Hepatocyte (in vitro differentiated cells): ENCODE measurements at regions not wholly inside any gene's neighbourhood (a gene's known extent, or its start where the extent isn't known, plus 50 kb on each side); places are given as distances from the start of the nearest gene placed in this dataset.

Experiments
- EZH2 ChIP-seq: fragments of 200-600 bp; sonication (generic); IDR thresholded peaks from 2 replicates; pipeline ENCODE4 v1.6.1; 2016; ENCODE audit warnings: antibody characterized with exemption, mild to moderate bottlenecking, borderline replicate concordance
- EZH2phosphoT487 ChIP-seq: fragments of 200-600 bp; sonication (generic); IDR thresholded peaks from one replicate; pipeline ENCODE4 v1.6.1; 2018; ENCODE audit warnings: antibody characterized with exemption, mild to moderate bottlenecking, low read depth, moderate library complexity; ENCODE audit not compliant: unreplicated experiment, severe bottlenecking
- TF ChIP-seq, protein P1 (sequence below): fragments of 200-600 bp; sonication (generic); IDR thresholded peaks from 2 replicates; pipeline ENCODE4 v1.5.1; 2016; ENCODE audit warnings: antibody characterized with exemption, mild to moderate bottlenecking; ENCODE audit not compliant: poor library complexity

DNA sequence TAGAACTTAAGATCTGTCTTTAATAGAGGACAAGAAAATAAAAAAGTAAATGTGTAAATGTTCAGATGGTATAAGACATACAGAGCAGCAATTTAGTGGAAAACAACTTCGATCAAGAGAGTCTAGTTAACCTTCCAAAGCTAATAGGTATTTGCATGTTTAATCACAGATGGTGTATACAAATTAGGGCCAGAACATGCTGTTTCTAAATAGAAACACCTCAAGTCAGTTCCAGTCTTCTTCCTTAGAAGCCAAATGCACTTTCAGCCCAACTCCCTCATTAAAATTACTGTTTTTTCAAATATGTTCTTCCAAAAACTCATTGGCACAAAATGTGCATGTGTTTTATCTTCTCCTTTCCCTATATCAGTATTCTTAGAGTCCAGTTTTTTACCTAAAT, 604.4 kb downstream of the SLC6A15 start:
- TF ChIP-seq, protein P1, sequence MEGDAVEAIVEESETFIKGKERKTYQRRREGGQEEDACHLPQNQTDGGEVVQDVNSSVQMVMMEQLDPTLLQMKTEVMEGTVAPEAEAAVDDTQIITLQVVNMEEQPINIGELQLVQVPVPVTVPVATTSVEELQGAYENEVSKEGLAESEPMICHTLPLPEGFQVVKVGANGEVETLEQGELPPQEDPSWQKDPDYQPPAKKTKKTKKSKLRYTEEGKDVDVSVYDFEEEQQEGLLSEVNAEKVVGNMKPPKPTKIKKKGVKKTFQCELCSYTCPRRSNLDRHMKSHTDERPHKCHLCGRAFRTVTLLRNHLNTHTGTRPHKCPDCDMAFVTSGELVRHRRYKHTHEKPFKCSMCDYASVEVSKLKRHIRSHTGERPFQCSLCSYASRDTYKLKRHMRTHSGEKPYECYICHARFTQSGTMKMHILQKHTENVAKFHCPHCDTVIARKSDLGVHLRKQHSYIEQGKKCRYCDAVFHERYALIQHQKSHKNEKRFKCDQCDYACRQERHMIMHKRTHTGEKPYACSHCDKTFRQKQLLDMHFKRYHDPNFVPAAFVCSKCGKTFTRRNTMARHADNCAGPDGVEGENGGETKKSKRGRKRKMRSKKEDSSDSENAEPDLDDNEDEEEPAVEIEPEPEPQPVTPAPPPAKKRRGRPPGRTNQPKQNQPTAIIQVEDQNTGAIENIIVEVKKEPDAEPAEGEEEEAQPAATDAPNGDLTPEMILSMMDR = no peak
- TF ChIP-seq EZH2 (no peak), EZH2phosphoT487 (no peak)
